ENCODE measurements at regions not wholly inside any gene's neighbourhood (a gene's known extent, or its start where the extent isn't known, plus 50 kb on each side); places are given as distances from the start of the nearest gene placed in this dataset.
"Not testable (repeated sequence)": the region's sequence is repeated elsewhere in the genome, so short reads cannot be mapped to it uniquely, and the experiment has no call there.

GRCh38 chr6:156599978-156600590, 177.1 kb upstream of the ARID1B start:
- no peak for DNase-seq

DNA sequence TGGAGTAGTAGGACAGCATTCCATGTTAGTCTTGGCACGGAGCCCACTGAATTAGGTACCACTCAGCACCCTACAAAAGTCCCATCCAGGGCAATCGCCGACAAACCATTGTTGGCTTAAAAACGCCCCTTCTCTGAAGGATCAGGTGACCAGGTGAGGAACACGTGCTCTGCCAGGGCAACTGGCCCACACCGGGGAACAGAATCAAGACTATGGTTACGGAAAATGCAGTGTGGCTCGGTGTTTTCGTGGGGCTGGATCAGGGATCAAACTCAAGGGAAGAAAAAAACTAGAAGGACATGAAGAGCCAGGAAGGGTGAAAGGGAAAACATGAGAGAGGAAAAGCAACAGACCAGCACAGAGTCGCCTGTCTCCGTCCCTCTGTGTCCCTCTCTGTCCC, 177.8 kb upstream of the ARID1B start:
- no peak for DNase-seq

GRCh38 chr6:156598855-156599180, 178.4 kb upstream of the ARID1B start:
- DNase-seq = no peak

- no peak for DNase-seq
Observed at GRCh38 chr6:156598071-156598854, 178.9 kb upstream of the ARID1B start.

DNA sequence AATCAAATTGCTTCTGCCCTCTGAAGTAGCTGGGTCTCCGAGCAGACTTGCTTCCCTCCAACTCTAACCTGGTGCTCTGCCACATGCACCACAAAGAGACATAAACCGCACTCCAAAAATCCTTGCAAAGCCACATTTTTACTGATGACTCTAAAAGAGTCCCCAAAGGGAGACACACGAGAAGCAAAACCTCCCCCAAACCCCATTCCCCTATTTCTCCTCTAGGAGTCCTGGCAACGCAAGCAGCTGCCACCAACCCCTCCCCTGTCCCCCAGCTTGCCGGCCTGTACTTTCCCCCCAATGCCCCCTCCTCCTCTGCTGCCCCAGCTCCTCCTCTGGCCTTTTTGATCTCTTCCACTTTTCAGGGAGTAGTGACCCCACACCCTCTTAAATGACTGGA, 180.1 kb upstream of the ARID1B start:
- no peak for DNase-seq

GRCh38 chr6:156595476-156595875, 181.7 kb upstream of the ARID1B start:
- no peak for DNase-seq

GRCh38 chr6:156593893-156594292, 183.3 kb upstream of the ARID1B start:
- no peak for DNase-seq

DNA sequence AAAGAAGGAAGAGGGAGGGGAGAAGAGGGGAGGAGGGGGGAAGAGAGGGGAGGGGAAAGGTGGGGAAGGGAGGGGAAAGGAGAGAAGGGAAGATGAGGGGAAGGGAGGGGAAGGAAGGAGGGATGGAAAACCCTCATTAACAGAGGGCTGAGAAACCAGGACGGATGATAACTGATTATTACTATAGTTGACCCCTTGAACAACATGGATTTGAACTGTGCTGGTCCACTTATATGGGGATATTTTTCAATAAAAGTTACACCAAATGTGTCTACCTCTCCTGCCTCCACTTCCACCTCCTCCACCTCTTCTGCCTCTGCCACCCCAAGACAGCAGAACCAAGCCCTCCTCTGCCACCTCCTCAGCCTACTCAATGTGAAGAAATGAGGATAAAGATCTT, 184.1 kb upstream of the ARID1B start:
- no peak for DNase-seq

DNA sequence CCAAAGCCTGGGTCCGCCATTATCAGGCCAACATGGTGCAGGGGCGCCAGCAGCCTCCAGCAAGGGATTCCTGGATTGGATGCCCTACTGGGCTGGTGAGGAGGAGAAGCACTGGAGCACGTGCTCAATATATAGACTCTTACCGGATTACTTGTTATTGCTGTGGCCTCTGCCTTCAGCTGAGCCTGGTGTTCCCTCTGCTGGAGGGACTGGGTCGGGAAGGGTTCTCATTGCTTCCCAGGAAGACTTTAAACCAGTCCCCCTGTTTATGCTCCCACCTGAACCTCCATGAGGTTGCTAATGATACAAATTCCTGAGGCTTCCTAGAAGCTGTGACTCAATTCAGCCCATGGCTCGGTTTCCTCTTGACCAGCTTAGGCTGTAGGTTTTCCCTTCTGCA, 186.7 kb upstream of the ARID1B start:
- DNase-seq = no peak

GRCh38 chr6:156589281-156589680, 187.9 kb upstream of the ARID1B start:
- no peak for DNase-seq

DNA sequence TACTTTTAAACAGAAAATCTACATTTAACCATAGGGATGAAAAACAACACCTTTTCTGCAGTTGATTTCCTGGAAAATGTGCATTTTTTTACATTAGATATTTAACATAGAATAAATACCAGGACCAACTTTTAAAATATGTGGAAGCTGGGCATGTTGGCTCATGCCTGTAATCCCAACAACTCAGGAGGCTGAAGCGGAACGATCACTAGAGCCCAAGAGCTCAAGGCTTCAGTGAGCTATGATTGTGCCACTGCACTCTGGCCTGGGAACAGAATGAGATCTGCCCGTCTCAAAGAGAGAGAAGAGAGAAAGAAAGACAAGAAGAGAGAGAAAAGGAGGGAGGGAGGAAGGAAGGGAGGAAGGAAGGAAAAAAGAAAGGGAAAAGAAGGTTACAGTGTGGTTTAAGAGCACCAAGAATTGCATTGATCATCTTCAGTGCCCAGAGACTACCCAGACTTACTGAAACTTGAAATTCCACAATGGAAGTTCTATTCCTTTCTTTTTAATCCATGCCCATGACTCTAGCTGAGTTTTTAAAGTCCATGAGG, 189.4 kb upstream of the ARID1B start:
- DNase-seq = no peak

- no peak for DNase-seq
Observed at GRCh38 chr6:156587071-156587470, 190.1 kb upstream of the ARID1B start.

- DNase-seq = no peak
Observed at GRCh38 chr6:156585859-156586258, 191.3 kb upstream of the ARID1B start.

DNA sequence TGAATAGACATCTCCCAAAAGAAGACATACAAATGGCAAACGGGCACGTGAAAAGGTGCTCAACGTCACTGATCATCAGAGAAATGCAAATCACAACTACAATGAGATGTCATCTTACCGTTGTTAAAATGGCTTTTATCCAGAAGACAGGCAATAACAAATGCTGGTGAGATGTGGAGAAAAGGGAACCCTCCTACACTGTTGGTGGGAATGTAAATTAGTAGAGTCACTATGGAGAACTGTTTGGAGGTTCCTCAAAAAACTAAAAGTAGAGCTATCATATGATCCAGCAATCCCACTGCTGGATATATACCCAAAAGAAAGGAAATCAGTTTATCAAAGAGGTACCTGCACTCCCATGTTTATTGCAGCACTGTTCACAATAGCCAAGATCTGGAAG, 193.1 kb upstream of the ARID1B start:
- not testable (repeated sequence) for DNase-seq

GRCh38 chr6:156583083-156583482, 194.1 kb upstream of the ARID1B start:
- DNase-seq = no peak

DNA sequence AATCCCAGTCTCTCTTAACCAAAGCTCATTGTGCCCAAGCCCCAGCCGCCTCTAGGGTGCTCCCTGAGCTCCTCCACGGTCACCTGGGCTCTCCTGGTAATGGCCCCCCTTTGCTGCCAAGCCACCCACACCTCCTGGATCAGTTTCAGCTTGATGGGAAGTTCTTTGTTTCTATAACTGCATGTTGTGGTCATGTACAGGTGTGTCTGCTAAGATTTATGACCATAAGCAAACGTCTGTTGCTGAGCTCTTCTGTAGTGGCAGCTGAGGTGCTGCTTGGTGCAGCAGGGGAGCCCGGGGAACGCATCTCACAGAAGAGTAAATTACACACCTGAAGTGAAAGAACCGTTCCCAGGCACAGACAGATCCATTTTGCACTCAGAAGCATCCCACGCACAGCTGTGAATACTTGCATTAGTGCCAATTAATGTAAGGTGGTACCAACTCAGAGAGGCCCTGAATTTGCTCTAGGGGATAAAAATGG, 194.6 kb upstream of the ARID1B start:
- DNase-seq = no peak

DNA sequence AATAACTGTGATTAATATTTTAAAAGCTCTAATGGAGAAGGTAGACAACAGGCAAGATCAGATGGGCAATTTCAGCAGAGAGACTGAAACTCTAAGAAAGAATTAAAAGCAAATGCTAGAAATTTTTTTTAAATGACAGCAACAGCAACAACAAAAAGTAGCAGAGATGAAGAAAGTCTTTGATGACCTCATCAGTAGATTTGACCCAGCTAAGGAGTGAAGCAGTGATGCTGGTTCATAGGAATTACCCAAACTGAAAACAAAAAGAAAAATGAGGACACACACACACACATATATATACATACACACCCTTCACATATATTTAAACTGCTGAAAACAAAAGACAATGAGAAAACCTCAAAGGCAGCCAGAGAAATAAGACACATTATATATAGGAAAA, 197.6 kb upstream of the ARID1B start:
- DNase-seq = no peak

DNA sequence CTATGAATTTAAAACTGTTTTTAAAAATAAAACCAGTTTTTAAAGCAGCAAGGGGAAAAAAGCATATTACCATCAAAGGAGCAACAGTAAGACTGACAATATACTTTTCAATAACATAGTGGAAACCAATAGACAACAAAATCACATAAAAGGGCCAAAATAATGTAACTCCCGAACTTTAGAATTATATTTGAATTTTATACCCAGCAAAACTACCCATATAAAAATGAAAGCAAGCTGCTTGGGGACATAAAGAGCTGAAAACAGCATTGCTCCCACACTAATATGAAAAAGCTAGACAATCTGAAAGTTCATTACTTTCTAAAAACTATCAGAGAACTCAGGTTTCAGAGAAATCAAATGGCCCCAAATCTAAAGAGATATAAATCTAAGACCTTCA, 199.4 kb upstream of the ARID1B start:
- DNase-seq = no peak

DNA sequence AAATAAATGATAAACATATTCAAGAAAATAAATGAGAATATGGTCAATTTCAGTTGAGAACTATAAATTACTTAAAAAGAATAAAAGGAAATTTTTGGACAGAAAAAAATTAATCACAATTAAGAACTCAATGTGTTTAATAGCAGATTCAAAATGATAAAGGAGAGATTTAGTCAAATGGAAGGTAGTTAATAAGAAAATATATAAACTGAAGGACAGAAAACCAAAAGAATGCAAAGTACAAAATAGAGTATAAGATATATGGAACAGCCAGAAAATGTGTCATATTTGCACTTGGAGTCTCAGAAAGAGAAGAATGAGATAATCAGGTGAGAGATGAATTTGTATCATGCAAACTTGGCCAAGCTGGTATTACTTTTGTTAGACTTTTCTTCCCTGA, 201.8 kb upstream of the ARID1B start:
- DNase-seq = no peak

DNA sequence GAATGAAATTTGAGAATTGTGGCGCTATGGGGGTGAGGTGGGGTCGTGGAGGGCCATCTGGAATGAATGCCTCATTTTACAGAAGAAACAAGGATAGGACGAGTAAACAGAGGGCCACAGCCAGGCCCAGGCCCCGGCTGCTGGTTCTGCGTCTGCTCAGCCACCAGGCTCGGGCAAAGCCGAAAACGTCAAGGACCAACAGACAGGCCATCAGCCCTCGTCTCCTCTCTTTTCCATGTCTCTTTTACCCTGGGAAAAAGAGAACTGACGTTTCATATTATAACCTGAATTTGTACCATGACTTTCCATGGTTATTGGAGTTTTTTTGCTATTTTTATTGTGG, 212.4 kb upstream of the ARID1B start:
- no peak for DNase-seq

DNA sequence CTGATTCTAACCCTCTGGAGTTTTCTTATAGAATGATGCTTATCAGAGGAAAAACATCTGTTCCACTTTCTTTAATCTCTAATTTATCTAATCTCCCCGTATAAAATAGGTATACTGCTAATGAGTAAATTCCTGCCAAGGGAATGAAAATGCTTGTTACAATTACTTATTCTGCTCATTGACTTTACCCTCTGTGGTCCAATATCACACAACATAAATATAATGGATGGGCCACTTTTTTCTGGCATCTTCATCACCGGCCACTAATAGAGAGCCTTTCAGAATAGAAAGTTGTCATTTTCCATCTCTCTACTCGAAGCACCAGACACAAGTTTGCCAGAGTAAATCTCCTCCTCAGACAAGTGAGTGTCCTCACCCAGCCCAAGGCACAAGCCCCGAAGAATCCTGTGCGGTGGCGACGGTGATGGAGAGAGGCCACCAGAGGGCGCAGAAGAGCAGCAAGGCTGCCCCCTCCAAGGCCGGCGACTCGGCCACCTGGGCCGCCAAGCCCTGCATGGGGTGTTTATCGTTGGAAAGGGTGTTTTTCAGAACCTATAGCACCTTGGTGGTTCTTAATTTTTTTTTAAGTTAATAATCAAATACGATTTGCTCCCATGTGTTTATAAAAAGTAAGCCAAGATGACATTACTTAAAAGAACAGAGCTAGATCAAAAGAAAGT, 212.9 kb upstream of the ARID1B start:
- peak; percentile 75 for DNase-seq

GRCh38 chr6:156563714-156564113, 213.5 kb upstream of the ARID1B start:
- DNase-seq = no peak

- DNase-seq = no peak
Observed at GRCh38 chr6:156562636-156563035, 214.5 kb upstream of the ARID1B start.

- no peak for DNase-seq
Observed at GRCh38 chr6:156562019-156562418, 215.2 kb upstream of the ARID1B start.

Data from T-helper 9 cell (primary cell).